NOMO-1 treated with DMSO at 0.1 percent for 48 hours (cell line): ENCODE measurements at regions not wholly inside any gene's neighbourhood (a gene's known extent, or its start where the extent isn't known, plus 50 kb on each side); places are given as distances from the start of the nearest gene placed in this dataset.
"Not testable (repeated sequence)": the region's sequence is repeated elsewhere in the genome, so short reads cannot be mapped to it uniquely, and the experiment has no call there.

ENCODE experiments used
- DNase-seq: peaks from one replicate; lab custom pipeline; 2025; ENCODE audit not compliant: unreplicated experiment; lab: John Stamatoyannopoulos, UW

DNA sequence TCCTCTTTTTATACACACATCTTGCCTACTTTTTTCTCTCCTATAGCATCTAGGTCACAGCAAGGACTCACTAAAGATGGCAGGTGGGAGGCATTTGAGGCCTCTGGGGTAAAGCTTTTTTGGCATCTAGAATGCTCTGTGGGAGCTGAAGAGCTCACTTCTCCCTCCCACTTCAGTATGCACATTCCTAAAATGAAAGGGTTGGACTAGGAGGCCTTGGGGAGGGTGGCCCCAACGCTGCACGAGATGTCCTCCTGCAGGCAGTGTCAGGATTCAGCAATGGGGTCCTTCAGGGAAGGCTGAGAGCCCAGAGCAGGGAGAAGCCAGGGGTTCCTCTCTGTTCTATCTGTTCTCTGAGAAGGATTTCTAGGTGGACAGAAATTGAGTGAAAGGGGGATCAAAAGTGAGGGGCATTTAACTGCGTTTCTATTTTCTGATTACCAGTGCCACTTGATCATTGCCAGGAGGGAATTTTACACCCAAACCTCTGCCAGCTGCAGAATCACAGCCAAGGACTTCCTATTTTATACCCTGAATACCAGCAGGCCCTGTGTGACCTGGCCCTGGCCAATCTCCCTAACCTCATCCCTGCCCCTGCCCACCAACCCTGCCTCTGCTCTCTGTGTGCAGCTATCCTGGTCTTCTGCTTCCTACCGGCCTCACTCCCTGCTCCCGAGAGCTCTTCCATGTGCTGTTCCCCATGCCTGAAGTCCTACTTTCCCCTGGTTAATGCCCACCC lies 186.2 kb downstream of the CYP26B1 start:
- DNase-seq = no peak

DNA sequence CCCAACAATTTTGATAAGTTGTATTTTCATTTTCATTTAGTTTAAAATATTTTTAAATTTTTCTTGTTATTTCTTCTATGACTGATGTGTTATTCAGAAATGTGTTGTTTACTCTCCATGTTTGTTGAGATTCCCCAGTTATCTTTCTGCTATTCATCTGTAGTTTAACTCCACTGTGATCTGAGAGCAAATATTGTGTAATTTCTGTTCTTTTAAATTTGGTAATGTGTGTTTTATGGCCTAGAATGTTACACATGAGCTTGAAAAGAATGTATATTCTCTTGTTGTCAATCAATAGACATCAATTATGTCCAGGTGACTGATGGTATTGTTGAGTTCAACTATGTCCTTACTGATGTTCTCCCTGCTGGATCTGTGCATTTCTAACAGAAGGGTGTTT lies 188.2 kb downstream of the CYP26B1 start:
- no peak for DNase-seq

DNA sequence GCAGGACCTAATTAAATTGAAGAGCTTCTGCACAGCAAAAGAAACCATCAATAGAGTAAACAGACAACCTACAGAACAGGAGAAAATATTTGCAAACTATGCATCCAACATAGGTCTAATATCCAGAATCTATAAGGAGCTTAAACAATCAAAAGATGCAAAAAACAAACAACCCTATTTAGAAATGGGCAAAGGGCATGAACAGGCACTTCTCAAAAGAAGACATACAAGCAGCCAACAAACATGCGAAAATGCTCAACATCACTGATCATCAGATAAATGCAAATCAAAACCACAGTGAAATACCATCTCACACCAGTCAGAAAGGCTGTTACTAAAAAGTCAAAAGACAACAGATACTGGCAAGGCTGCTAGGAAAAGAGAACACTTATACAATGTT lies 189.2 kb downstream of the CYP26B1 start:
- not testable (repeated sequence) for DNase-seq

- no peak for DNase-seq
Observed at GRCh38 chr2:71952572-71953188, 195.0 kb downstream of the CYP26B1 start.

GRCh38 chr2:71951718-71952404 lies 195.8 kb downstream of the CYP26B1 start:
- DNase-seq = no peak

GRCh38 chr2:71951083-71951468 lies 196.6 kb downstream of the CYP26B1 start:
- DNase-seq = no peak

DNA sequence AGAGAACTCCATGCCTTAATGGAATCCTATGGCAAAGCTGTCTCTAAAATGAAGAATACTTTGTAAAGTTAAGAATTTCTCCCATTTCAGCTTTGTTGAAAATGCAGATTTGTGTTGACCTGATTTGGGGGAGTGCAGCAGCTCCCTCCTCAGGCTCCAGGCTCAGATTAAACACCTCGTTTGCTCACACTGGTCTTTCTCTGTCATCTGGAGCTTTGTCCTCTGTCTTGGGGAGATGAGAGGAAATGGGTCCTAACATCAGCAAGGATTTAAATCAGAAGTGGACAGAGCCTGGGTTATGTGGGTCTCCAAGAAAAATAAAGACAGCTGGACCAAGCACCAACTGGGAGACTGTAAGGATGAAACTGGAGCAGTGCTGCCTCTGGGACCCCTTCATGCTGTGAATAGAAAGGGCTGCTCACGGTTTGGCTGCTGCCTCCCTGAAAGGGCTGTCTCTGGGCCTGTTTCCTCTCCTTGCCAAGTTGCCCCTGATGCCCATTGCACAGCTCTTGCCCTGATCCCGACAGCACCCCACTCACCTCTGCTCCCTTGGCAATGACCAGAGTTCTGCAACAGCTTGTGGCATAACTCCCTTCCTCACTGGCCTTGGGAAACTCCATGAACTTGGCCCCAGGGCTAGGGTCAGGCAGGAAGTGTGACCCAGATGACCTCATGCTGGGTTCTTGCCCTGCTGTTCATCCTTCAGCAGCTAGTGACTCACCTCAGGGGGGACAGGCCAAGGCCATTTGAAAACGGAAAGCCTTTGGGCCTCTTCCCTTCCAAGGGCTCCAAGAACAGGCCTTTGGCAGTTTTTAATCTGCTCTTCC lies 197.2 kb downstream of the CYP26B1 start:
- no peak for DNase-seq

DNA sequence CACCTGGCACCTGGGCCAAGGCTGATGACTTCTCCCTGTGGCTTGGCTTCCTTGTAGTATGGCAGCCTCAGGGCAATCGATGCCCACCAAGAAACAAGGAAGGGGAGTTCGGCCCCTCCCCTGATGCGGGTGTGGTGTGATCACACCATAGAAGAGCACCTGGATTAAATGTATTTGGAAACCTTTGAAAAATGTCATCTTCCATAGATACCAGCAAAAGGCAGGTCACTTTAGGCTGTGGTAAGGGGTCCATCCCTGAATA lies 198.2 kb downstream of the CYP26B1 start:
- DNase-seq = no peak

DNA sequence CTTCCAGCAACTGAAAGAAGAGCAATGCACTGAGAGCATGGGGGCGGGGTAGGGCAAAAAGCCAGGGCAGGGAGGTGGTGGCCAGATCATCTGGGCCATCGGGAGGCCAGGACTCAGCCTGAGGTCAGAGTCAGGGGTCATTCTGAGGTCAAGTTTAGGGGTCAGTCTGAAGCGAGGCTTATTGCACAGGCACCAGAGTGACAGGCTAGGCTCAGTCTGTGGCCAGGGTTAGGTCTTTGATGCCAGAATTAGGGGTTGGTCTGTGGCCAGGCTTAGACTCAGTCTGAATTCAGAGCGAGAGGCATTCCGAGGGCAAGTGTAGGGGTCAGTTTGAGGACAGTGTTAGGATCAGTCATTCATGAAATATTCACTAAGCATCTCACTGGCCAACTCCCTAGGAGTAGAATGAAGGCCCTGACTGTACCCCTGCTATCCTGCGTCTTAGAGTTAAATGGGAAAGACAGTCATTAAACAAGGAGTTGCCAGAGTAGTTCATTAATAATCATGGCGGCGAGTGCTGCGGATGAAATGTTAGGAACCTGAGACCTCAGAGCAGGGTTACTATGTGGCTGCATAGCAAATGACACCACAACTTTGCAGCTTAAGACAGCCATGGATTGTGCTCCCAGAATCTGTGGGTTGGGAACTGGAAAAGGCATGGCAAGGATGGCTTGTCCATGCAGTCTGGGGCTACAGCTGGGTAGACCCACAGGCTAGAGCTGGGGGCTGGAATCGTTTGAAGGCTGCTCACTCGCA lies 198.7 kb downstream of the CYP26B1 start:
- DNase-seq = no peak

DNA sequence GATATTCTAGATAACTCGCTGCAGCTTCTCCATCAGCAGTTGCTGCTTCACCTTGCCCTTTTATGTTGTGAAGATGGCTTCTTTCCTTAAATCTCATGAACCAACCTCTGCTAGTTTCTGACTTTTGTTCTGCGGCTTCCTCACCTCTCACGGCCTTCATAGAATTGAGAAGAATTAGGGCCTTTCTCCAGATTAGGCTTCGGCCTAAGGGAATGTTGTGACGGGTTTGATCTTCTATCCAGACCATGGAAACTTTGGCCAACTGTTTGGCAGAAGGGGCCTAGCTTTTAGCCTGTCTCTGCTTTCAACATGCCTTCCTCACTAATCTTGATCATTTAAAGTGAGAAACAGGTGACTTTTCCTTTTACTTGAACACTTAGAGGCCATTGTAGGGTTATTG lies 199.9 kb downstream of the CYP26B1 start:
- DNase-seq = no peak

DNA sequence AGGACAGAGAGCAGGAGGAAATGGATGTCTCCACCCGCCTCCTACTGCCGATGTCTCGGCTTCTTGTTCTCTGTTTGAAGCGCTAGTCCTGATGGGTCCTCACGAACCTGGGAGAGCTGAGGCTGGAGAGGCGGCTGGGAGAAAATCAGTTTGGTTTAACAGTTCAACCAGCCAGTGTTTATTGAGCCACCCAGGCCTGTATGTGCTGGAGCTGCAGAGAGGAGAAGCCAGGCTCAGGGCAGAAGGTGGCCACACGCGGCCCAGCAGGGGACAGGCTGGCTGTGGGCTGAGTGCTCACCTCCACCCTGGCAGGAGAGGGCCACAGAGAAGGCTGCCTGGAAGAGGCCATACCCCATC lies 202.1 kb downstream of the CYP26B1 start:
- DNase-seq = no peak

DNA sequence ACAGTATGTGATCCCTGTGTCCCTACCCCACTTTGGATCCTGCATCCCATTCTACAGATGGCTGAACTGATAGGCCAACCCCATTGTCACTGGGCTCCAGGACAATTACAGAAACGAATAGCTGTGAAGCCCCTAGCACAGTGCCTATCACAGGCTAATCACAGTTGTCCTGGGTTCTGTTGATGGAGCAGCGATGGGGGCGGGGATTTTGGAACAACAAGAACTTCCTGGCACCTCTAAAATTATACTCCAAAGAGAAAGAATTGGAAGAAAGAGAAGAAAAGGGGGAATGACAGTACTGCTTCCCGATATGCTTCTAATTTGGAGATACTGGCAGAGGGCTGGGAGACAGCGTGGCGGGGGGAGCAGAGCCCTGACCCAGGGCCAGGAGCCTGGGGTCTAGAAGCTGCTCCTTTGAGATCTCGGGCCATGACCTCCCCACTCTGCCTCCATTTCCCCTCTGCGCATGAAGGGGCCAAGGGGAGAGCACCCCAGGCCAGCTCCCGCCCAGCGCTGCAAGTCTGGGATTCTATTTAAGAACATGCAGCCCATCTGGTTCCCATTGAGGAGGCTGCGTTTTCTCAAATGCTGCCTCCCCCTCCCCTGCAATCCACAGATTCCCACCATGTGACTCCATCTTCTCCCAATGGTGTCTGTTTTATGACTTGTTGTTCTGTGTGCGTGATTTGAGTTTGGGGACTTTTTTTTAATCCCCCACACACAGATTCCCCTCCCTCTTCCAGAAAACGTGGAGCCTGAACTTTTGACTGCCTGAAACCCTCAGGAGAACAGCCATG lies 202.7 kb downstream of the CYP26B1 start:
- DNase-seq = no peak

DNA sequence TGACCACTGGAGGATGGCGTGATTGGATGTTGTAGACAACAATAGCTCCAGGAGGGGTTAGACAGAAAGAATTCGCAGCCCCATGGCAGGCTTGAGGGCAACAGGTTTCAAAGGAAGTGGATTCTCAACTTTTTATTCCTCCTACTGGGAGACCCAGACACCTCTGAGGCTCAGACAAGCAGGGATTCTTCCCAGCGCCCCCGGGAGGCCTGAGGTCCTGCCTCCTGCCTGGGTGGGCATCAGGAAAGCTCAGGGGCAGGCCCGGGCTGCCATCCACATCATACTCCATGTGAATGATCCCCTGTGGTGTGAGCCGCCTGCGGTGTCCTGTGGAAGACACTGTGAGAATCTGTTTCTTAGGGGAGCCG lies 203.5 kb downstream of the CYP26B1 start:
- no peak for DNase-seq

- DNase-seq = no peak
Observed at GRCh38 chr2:71943238-71944182, 204.2 kb downstream of the CYP26B1 start.

DNA sequence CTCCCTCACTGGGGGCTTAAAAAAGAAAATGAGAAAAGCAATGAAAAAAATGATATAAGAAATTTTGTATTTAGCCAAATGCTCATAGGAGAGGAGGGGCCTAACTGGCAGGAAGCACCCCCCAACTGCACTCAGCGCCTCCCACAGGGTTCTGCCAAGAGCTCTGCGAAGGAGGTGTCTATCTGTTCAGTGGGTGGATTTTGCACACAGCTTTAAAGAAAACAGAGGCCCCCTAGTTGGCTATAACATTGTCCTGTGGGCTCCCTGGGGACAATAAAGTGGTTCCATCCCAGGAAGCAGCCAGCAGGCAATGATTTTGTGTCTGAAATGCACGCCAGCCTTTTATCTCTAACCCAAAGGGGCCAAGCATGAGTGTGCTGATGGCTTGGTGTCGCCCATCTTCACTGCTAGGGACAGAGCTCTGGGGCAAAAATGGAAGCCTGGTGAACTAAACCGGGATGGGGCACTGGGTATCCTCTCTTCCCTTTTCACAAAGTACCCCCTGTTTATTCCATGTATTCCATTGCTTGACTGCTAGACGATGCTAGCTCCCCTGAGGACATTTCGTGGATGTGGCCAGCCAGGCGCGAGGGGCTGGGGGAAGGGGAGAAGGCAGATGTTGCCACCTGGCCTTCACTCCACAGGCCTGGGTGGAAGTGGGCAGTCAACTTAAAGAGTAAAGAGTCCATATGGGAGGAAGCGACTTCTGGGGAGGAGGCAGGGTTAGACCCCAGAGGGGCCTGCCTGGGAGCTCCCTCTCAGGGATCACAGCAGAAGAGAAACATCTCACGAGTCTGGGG lies 205.7 kb downstream of the CYP26B1 start:
- DNase-seq = no peak

DNA sequence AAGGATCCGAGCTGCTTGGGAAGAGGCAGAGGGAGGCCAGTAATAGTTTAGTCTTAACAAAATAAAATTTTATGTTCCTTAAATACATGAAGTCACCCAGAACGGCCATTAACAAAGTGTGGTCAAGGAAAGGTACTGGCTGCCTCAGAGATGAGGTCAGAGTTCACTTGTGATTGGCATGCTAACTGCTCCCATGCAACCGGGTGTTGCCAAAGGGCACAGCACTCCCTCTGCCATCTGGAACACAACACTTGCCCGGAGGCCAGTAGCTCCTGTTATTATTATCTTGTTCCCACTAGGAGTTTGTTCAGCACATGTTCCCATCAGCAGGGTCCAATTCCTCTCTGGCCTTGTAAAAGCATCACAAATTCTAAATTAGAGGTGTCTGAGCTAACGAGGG lies 207.0 kb downstream of the CYP26B1 start:
- DNase-seq = no peak

DNA sequence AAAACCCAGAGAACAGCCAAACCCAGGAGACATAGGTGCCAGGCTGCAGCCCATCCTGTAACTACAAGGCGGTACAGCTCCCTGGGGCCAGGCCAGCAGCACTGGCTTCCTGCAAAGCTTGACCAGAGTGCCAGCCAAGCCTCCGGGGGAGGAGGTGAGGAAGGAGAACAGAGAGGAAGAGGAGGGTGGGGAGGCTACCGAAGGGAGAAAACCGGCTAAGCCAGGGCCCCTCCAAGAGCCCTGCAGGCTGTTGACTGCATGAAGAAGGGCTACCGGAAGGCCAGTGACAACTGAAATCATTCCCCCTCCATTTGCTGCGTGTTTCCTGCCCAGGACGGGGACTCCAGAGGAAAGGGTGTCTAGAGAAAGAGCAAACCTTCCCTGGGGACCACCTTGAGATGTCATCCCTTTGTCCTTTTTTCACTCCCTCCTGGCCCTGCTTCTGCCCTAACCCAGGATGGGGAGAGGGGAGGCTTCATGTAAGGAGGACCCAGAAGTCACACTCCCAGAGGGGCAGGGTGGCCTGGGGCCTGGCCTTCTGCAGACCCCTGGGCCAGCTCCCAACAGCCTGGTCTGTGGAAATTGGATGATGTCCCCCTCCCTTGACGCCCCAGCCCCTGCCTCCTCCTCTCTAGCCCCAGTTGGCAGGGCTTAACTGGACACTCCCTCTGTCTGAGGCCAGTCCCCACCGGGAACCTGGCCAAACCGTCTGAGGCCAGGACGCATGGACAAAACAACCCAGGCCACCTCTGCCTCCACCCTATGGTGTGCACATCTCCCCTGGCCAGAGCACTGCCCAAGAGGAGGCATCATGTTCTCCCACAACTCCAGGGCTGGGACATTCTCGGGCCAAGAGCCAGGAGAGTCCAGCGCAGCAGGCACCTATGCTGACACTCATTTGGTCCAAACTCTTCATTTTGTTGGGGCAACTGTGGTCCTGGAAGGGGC lies 207.8 kb downstream of the CYP26B1 start:
- DNase-seq = no peak
